GM21737 (cell line): ENCODE measurements at regions not wholly inside any gene's neighbourhood (a gene's known extent, or its start where the extent isn't known, plus 50 kb on each side); places are given as distances from the start of the nearest gene placed in this dataset.

Source experiments
- ATAC-seq: cut with Tn5 transposase; IDR thresholded peaks from one replicate; pipeline ENCODE4 v1.9.1; 2021; ENCODE audit warnings: mild to moderate bottlenecking, moderate library complexity; ENCODE audit not compliant: unreplicated experiment

- ATAC-seq = no peak
Observed at GRCh38 chr17:55668312-55668920, 54.2 kb downstream of the TMEM100 start.

GRCh38 chr17:55666806-55667205 lies 55.9 kb downstream of the TMEM100 start:
- ATAC-seq = no peak

GRCh38 chr17:55664287-55664686 lies 58.4 kb downstream of the TMEM100 start:
- peak; percentile 79 for ATAC-seq

GRCh38 chr17:55663400-55663799 lies 59.3 kb downstream of the TMEM100 start:
- ATAC-seq = no peak

- ATAC-seq = no peak
Observed at GRCh38 chr17:55661963-55662834, 60.5 kb downstream of the TMEM100 start.

GRCh38 chr17:55661256-55661758 lies 61.4 kb downstream of the TMEM100 start:
- ATAC-seq = no peak

- ATAC-seq = no peak
Observed at GRCh38 chr17:55660178-55660886, 62.3 kb downstream of the TMEM100 start.

- no peak for ATAC-seq
Observed at GRCh38 chr17:55659661-55660060, 63.0 kb downstream of the TMEM100 start.

GRCh38 chr17:55655777-55656176 lies 66.9 kb downstream of the TMEM100 start:
- no peak for ATAC-seq

- no peak for ATAC-seq
Observed at GRCh38 chr17:55654821-55655220, 67.8 kb downstream of the TMEM100 start.

- ATAC-seq = no peak
Observed at GRCh38 chr17:55654022-55654421, 68.6 kb downstream of the TMEM100 start.

GRCh38 chr17:55652825-55653224 lies 69.8 kb downstream of the TMEM100 start:
- no peak for ATAC-seq

GRCh38 chr17:55652114-55652823 lies 70.4 kb downstream of the TMEM100 start:
- no peak for ATAC-seq

- ATAC-seq = no peak
Observed at GRCh38 chr17:55649957-55650597, 72.6 kb downstream of the TMEM100 start.

GRCh38 chr17:55648086-55648485 lies 74.6 kb downstream of the TMEM100 start:
- no peak for ATAC-seq

GRCh38 chr17:55645361-55645760 lies 77.3 kb downstream of the TMEM100 start:
- no peak for ATAC-seq

GRCh38 chr17:55644346-55644745 lies 78.3 kb downstream of the TMEM100 start:
- no peak for ATAC-seq

- ATAC-seq = no peak
Observed at GRCh38 chr17:55642741-55643140, 79.9 kb downstream of the TMEM100 start.

- no peak for ATAC-seq
Observed at GRCh38 chr17:55641676-55642081, 81.0 kb downstream of the TMEM100 start.

GRCh38 chr17:55639096-55639495 lies 83.6 kb downstream of the TMEM100 start:
- no peak for ATAC-seq
